ENCODE measurements at regions not wholly inside any gene's neighbourhood (a gene's known extent, or its start where the extent isn't known, plus 50 kb on each side); places are given as distances from the start of the nearest gene placed in this dataset.

- ChIA-PET POLR2A (interaction anchor here (0.6 to 2.4 kb wide), 8 partner anchors 312 to 1998 kb away, joined by 3 to 8 read pairs (median 6); partner anchors contain the start of gene NFKBIZ), CTCF (ENCODE audit: unreplicated experiment) (interaction anchor here (1.0 to 2.0 kb wide), 5 partner anchors 90 to 416 kb away, joined by 3 to 9 read pairs (median 4); no protein-coding TSS in a partner anchor)
- intact Hi-C loops (cut with micrococcal nuclease; ENCODE audit: unreplicated experiment), result loop anchor here (1.0 to 10.0 kb wide), 3 partner anchors 229 to 649 kb away; partner anchors contain the start of genes NFKBIZ and PCNP
- no peaks in the 10 kb centered on the region for H3K79me2 ChIP-seq (ENCODE audit: insufficient read depth, low read depth, low read length)
- H3K4me1 ChIP-seq (ENCODE audit: insufficient read depth, low read length, poor library complexity, severe bottlenecking), result peaks cover 1% of the 10 kb centered on the region
- H2AFZ ChIP-seq (ENCODE audit: low read length), result no peak overlapping the region
- no peaks in the 10 kb centered on the region for H3K9me2 ChIP-seq (ENCODE audit: insufficient read depth, low read length)
- no peak overlapping the region for H3K27ac ChIP-seq (ENCODE audit: low read depth, low read length, poor library complexity, severe bottlenecking)
- TF ChIP-seq CTCF (conservative IDR thresholded peaks at IDR 0.05; ENCODE audit: low read length) (peak; percentile 72), EZH2phosphoT487 (IDR thresholded peaks at IDR 0.05; ENCODE audit: borderline replicate concordance, low read depth, low read length) (no peak)
- H4K20me1 ChIP-seq (ENCODE audit: insufficient read depth, low read length), result no peaks in the 10 kb centered on the region
- H3K9me3 ChIP-seq (ENCODE audit: low read length), result no peaks in the 10 kb centered on the region
- BruUV-seq (replicated peaks), result no TSS peak
- H3K36me3 ChIP-seq (ENCODE audit: insufficient read depth, low read length), result no peaks in the 10 kb centered on the region
- DNase-seq (ENCODE audit: low spot score), result peak; percentile 54
- H3K4me3 ChIP-seq (ENCODE audit: low read depth, low read length, poor library complexity, severe bottlenecking), result no peak overlapping the region
- no peak overlapping the region for H3K4me2 ChIP-seq (ENCODE audit: low read length)
Measured at GRCh38 chr3:102224171-102224570, 210.6 kb upstream of the ZPLD1 start.

GRCh38 chr3:102225005-102225404, 209.8 kb upstream of the ZPLD1 start:
- CTCF ChIA-PET (ENCODE audit: unreplicated experiment), result interaction anchor here (0.6 to 2.0 kb wide), 8 partner anchors 90 to 1746 kb away, joined by 3 to 9 read pairs (median 4); no protein-coding TSS in a partner anchor
- no peaks in the 10 kb centered on the region for H3K36me3 ChIP-seq (ENCODE audit: insufficient read depth, low read length)
- no peaks in the 10 kb centered on the region for H3K9me2 ChIP-seq (ENCODE audit: insufficient read depth, low read length)
- H2AFZ ChIP-seq (ENCODE audit: low read length), result no peak overlapping the region
- no peak for DNase-seq (ENCODE audit: low spot score)
- intact Hi-C loops (cut with micrococcal nuclease; ENCODE audit: unreplicated experiment), result loop anchor here (1.0 to 10.0 kb wide), 5 partner anchors 230 to 650 kb away; partner anchors contain the start of gene PCNP
- H3K27ac ChIP-seq (ENCODE audit: low read depth, low read length, poor library complexity, severe bottlenecking), result no peak overlapping the region
- BruUV-seq (replicated peaks), result no TSS peak
- H3K4me2 ChIP-seq (ENCODE audit: low read length), result no peak overlapping the region
- no peaks in the 10 kb centered on the region for H3K9me3 ChIP-seq (ENCODE audit: low read length)
- H3K79me2 ChIP-seq (ENCODE audit: insufficient read depth, low read depth, low read length), result no peaks in the 10 kb centered on the region
- H3K4me1 ChIP-seq (ENCODE audit: insufficient read depth, low read length, poor library complexity, severe bottlenecking), result peaks cover 10% of the 10 kb centered on the region
- POLR2A ChIA-PET, result interaction anchor here (0.6 to 2.4 kb wide), 13 partner anchors 9 to 422 kb away, joined by 3 to 8 read pairs (median 5); partner anchors contain the start of gene NFKBIZ
- no peak for TF ChIP-seq EZH2phosphoT487 (IDR thresholded peaks at IDR 0.05; ENCODE audit: borderline replicate concordance, low read depth, low read length)
- no peak for TF ChIP-seq CTCF (conservative IDR thresholded peaks at IDR 0.05; ENCODE audit: low read length)
- H3K4me3 ChIP-seq (ENCODE audit: low read depth, low read length, poor library complexity, severe bottlenecking), result no peak overlapping the region
- H4K20me1 ChIP-seq (ENCODE audit: insufficient read depth, low read length), result no peaks in the 10 kb centered on the region
